Aorta (tissue), 5 donors: ENCODE measurements at regions not wholly inside any gene's neighbourhood (a gene's known extent, or its start where the extent isn't known, plus 50 kb on each side); places are given as distances from the start of the nearest gene placed in this dataset.
"Not testable (repeated sequence)": the region's sequence is repeated elsewhere in the genome, so short reads cannot be mapped to it uniquely, and the experiment has no call there.

Source experiments
- ATAC-seq: fragments of 200-7000 bp; cut with Tn5 transposase; one replicate; pipeline ENCODE4 v1.9.1; 2022; ENCODE audit warnings: moderate library complexity; ENCODE audit not compliant: low FRiP score
- DNase-seq, 2 donors: peaks; one replicate each; pipeline ENCODE4 v3.0.0-alpha.2; 2020
- H3K27ac ChIP-seq, 2 donors: one replicate each; pipeline ENCODE4 v1.5.1; 2013; ENCODE audit warnings: low read length in 2 of 2, mild to moderate bottlenecking in 2 of 2, moderate library complexity in 2 of 2, control low read depth in 1 of 2, inconsistent platforms in 1 of 2, low read depth in 1 of 2
- H3K27me3 ChIP-seq, 2 donors: one replicate each; pipeline ENCODE4 v1.6.1; 2013; ENCODE audit warnings: control low read depth in 1 of 2, low read length in 1 of 2, mild to moderate bottlenecking in 1 of 2, moderate library complexity in 1 of 2; ENCODE audit not compliant: insufficient read depth in 2 of 2, control insufficient read depth in 1 of 2
- H3K36me3 ChIP-seq, 2 donors: one replicate each; pipeline ENCODE4 v1.6.1; 2013; ENCODE audit warnings: control low read depth in 1 of 2, low read length in 1 of 2, mild to moderate bottlenecking in 1 of 2; ENCODE audit not compliant: insufficient read depth in 2 of 2, control insufficient read depth in 1 of 2
- H3K4me1 ChIP-seq, 2 donors: one replicate each; pipeline ENCODE4 v1.6.1; 2013; ENCODE audit warnings: low read length in 2 of 2, control low read depth in 1 of 2, mild to moderate bottlenecking in 1 of 2, moderate library complexity in 1 of 2; ENCODE audit not compliant: insufficient read depth in 2 of 2, control insufficient read depth in 1 of 2
- H3K4me3 ChIP-seq, 2 donors: one replicate each; pipeline ENCODE4 v1.5.1; 2013; ENCODE audit warnings: low read length in 2 of 2, control low read depth in 1 of 2, mild to moderate bottlenecking in 1 of 2
- H3K9me3 ChIP-seq: one replicate; pipeline ENCODE4 v1.6.1; 2013; ENCODE audit warnings: mild to moderate bottlenecking, low read length; ENCODE audit not compliant: control insufficient read depth
- WGBS, 2 donors: extraction: QIAGEN DNeasy Blood & Tissue Kit; methylation state at CpG; one replicate each; pipeline ENCODE4 v1.1.7; 2013; 5-methylcytosine and 5-hydroxymethylcytosine counted together
- intact Hi-C, 2 donors: fragments of 100-400 bp; cut with DNase I; formaldehyde crosslinking; loops; one replicate each; pipeline versions ENCODE4 v1.14.2 to v1.15.0; 2022
- donor health status: healthy with polysubstance abuse.
- donor health status: Bipolar disorder and iron deficiency.
- donor health status: DM: no; HTN: no; CAD: no.
- donor health status: DM: no; HTN: no; CAD: no.
- donor health status: DM: yes; HTN: yes; CAD: no.

- Histone ChIP-seq H3K36me3 (no peaks in the 10 kb centered on the region), H3K27me3 (no peaks in the 10 kb centered on the region), H3K9me3 (no peaks in the 10 kb centered on the region), H3K27ac (no peak overlapping the region), H3K4me1 (peaks cover 2 to 4% of the 10 kb centered on the region in 2 donors), H3K4me3 (no peak overlapping the region)
- intact Hi-C loops: loop anchor here (5.0 kb wide), 3 partner anchors 46 to 271 kb away; no protein-coding TSS in a partner anchor
- DNase-seq (no peak), ATAC-seq (no peak)
- 63 to 75% methylated on average over 1 of the region's 1 CpG for WGBS, 2 donors
These were observed 83.1 kb upstream of the SGIP1 start for GRCh38 chr1:66450847-66451246.

GRCh38 chr1:66452162-66452561, 81.8 kb upstream of the SGIP1 start:
- Histone ChIP-seq H3K4me3 (no peak overlapping the region), H3K36me3 (no peaks in the 10 kb centered on the region), H3K27me3 (no peaks in the 10 kb centered on the region), H3K27ac (no peak overlapping the region), H3K4me1 (peaks cover 2 to 4% of the 10 kb centered on the region in 2 donors), H3K9me3 (no peaks in the 10 kb centered on the region)
- intact Hi-C loops: loop anchor here (5.0 kb wide), 3 partner anchors 45 to 270 kb away; no protein-coding TSS in a partner anchor
- 88 to 97% methylated on average over 1 of the region's 1 CpG for WGBS, 2 donors
- DNase-seq: no peak
- ATAC-seq: no peak

DNA sequence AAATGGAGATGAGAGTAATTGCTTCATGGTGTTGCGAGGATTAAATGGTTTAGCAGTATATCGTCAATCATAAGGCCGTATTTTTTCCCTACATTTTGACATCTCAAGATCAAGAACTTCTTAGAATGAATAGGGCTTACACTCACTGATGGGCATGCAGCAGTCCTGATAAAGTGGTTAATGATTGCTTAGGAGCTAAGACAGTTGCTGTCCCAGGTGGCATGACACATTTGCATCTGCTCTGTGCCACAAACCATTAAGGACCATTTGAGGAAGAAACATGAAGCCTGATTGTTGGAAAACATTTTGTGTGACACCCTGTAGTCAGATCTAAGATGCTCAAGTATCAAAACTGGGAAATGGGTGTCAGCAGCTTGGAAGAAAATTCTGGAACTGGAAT, 81.0 kb upstream of the SGIP1 start:
- Histone ChIP-seq H3K4me1 (peaks cover 2 to 4% of the 10 kb centered on the region in 2 donors), H3K27ac (no peak overlapping the region), H3K9me3 (no peaks in the 10 kb centered on the region), H3K36me3 (no peaks in the 10 kb centered on the region), H3K4me3 (no peak overlapping the region), H3K27me3 (no peaks in the 10 kb centered on the region)
- 96 to 98% methylated on average over 3 of the region's 3 CpGs for WGBS, 2 donors
- intact Hi-C loops: loop anchor here (5.0 kb wide), 3 partner anchors 44 to 269 kb away; no protein-coding TSS in a partner anchor
- DNase-seq: no peak
- no peak for ATAC-seq

GRCh38 chr1:66455446-66455845, 78.5 kb upstream of the SGIP1 start:
- Histone ChIP-seq H3K9me3 (no peaks in the 10 kb centered on the region), H3K4me1 (peaks cover 0 to 2% of the 10 kb centered on the region in 2 donors), H3K27ac (no peak overlapping the region), H3K4me3 (no peak overlapping the region), H3K36me3 (no peaks in the 10 kb centered on the region), H3K27me3 (no peaks in the 10 kb centered on the region)
- no peak for DNase-seq
- ATAC-seq: no peak
- 85 to 86% methylated on average over 2 of the region's 2 CpGs for WGBS, 2 donors
- intact Hi-C loops: no loop called here

- Histone ChIP-seq H3K4me1 (no peaks in the 10 kb centered on the region), H3K27ac (no peak overlapping the region), H3K4me3 (no peak overlapping the region), H3K27me3 (no peaks in the 10 kb centered on the region), H3K9me3 (peaks cover 1% of the 10 kb centered on the region), H3K36me3 (no peaks in the 10 kb centered on the region)
- 45 to 48% methylated on average over 3 of the region's 3 CpGs for WGBS, 2 donors
- no peak for DNase-seq
- no peak for ATAC-seq
- intact Hi-C loops: no loop called here
These were observed 73.2 kb upstream of the SGIP1 start for GRCh38 chr1:66460776-66461175.

GRCh38 chr1:66462313-66462712, 71.6 kb upstream of the SGIP1 start:
- 94 to 100% methylated on average over 2 of the region's 2 CpGs for WGBS, 2 donors
- Histone ChIP-seq H3K27ac (no peak overlapping the region), H3K4me3 (no peak overlapping the region), H3K36me3 (no peaks in the 10 kb centered on the region), H3K27me3 (no peaks in the 10 kb centered on the region), H3K9me3 (peaks cover 1% of the 10 kb centered on the region), H3K4me1 (peaks cover 0 to 2% of the 10 kb centered on the region in 2 donors)
- intact Hi-C loops: no loop called here
- DNase-seq (no peak), ATAC-seq (no peak)

DNA sequence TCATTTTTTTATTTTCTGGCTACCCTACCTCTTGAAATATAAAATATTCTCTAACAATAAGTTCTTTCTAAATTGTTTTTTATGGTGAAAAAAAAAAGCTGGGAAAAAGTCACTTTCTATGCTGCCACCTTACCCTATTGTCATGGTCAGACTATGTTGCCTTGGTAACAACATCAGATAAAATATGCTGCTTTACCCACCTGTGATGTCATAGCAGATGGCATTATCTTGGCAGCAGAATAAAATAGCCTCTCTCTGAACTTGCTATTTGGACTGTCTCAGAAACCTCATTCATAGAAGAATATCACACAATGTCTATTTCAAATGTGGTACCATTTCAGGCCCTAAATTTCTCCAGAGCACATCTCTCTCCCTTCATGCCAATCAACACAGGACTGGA, 69.6 kb upstream of the SGIP1 start:
- no peak overlapping the region for H3K4me3 ChIP-seq
- no peaks in the 10 kb centered on the region for H3K36me3 ChIP-seq
- H3K9me3 ChIP-seq: peaks cover 1% of the 10 kb centered on the region
- DNase-seq (no peak), ATAC-seq (no peak)
- no peak overlapping the region for H3K27ac ChIP-seq
- intact Hi-C loops: no loop called here
- H3K4me1 ChIP-seq: peaks cover 0 to 2% of the 10 kb centered on the region in 2 donors
- H3K27me3 ChIP-seq: no peaks in the 10 kb centered on the region

DNA sequence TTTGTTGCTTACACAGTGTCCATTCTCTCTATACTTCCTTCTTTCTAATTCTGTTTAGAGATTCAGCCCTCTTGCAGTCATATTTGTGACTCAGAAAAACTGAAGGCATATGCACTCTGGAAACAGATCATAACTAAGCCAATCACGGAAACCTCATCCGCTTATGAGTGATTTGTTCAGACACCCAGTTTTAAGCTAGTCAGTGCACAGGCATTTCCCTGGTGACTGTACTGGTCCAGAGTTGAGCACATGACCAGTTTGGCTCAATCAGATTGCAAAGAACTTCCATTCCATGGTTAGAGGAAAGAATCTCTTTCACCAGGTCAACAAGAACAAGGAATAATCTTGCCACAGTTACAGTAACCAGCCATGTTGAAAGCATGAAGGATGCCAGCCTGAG, 69.2 kb upstream of the SGIP1 start:
- Histone ChIP-seq H3K4me1 (peaks cover 0 to 2% of the 10 kb centered on the region in 2 donors), H3K27ac (no peak overlapping the region), H3K36me3 (no peaks in the 10 kb centered on the region), H3K27me3 (no peaks in the 10 kb centered on the region), H3K9me3 (peaks cover 1% of the 10 kb centered on the region), H3K4me3 (no peak overlapping the region)
- DNase-seq (peak in 1 of 2 donors; percentile 42), ATAC-seq (no peak)
- intact Hi-C loops: no loop called here
- WGBS, 2 donors: 22 to 62% methylated on average over 2 of the region's 2 CpGs

GRCh38 chr1:66466695-66467094, 67.3 kb upstream of the SGIP1 start:
- H3K4me3 ChIP-seq, DNase-seq, H3K9me3 ChIP-seq, H3K36me3 ChIP-seq, intact Hi-C loops, H3K27ac ChIP-seq, H3K4me1 ChIP-seq, ATAC-seq, H3K27me3 ChIP-seq: not testable (repeated sequence)
- WGBS, 2 donors: 30 to 35% methylated on average over 2 of the region's 2 CpGs
